HG02759 (cell line): ENCODE measurements at regions not wholly inside any gene's neighbourhood (a gene's known extent, or its start where the extent isn't known, plus 50 kb on each side); places are given as distances from the start of the nearest gene placed in this dataset.

ENCODE experiments used
- ATAC-seq: cut with Tn5 transposase; IDR thresholded peaks from one replicate; pipeline ENCODE4 v1.9.1; 2021; ENCODE audit warnings: mild to moderate bottlenecking, moderate library complexity; ENCODE audit not compliant: unreplicated experiment

DNA sequence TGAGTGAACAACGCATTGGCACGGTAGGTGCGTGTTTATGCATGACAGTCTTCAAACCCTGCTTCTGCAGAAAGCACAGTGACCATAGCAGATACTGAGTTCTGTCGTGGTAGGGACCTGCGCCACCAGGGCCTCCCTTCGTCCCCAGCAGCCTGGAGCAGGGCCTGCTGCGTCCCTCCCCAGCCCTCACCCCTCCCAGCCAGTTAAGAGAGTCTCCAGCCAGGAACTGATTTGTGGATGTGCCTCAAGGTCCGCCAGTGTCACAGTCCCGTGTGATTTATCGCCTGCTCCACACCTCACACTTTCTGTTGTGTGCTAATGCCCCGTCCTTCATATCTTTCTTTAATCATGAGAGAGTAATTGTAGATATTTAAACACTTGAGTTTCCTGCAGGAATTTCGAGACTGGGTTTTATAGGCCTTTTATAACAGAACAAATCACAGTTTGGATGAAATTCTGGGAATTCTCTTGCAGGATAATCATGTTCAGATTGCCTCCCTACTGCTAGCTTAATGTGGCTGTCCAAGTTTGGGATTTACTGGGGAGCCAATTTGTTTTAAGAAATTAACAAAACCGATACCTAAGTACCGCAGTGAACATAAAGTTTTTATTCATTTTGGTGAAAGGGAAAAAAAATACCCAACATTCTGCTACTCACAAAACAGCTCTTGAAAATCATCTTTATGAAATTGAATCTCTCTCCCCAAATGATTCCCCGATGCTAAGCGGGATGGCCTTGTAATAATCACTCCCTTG, 438.6 kb downstream of the TSHZ3 start:
- ATAC-seq: no peak

DNA sequence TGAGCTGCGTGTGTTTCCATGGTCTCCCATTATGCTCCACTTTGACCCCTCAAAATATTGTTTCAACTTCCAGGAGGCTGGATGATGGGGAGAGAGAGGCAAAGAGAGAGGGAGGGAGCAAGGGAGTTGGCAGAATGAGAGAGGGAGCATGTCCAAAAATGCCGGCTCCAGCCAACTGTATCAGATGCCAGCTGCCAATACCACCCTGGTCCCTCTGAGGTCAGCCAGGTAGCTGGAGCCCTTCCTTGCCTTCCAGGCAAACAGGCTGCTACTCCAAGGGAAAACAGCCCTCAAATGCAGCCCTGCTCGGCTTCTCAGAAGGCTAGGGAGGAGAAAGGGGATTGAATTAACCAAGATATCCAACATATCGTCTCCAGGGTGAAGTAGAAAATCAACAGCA, 440.0 kb downstream of the TSHZ3 start:
- ATAC-seq: no peak

DNA sequence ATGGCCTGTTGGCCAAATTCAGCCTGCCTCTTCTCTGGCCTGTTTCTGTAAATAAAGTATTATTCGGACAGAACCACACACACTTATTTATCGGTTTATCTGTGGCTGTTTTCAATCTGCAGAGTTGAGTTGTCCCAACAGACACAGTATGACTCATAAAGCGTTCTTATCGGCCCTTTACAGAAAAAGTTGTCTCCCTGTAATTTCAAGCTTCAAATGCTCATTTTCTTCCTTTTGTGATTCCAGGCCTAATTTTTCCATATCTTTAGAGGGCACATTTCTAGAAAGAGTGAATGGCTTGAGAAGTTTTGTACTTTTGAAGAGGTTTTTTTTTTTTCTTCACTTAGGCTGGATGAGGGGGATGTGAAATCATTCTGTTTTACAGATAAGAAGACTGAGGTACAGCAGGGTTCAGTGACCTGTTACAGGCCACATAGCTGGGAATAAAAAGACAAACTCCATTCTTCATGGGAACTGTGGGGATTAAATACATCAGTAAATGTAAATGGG, 440.9 kb downstream of the TSHZ3 start:
- no peak for ATAC-seq

DNA sequence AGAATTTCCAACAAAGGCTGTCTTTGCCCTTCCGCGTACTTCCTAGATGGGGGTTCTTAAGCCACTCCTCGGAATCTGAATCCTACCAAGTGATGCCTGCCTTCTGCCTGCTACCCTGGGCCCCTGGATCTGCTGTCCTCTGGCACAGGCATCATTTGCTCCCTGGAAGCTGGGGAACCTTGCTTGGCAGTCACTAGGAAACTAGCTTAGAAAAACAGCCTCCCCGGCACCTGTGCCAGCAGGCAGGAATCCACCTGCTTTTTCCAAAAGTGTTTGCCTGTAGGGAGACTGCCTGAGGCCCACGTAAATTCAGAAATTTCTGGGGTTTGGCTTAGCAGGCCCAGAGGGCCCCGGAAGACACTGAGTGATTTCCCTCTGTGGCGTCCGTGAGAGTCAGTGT, 442.4 kb downstream of the TSHZ3 start:
- no peak for ATAC-seq

DNA sequence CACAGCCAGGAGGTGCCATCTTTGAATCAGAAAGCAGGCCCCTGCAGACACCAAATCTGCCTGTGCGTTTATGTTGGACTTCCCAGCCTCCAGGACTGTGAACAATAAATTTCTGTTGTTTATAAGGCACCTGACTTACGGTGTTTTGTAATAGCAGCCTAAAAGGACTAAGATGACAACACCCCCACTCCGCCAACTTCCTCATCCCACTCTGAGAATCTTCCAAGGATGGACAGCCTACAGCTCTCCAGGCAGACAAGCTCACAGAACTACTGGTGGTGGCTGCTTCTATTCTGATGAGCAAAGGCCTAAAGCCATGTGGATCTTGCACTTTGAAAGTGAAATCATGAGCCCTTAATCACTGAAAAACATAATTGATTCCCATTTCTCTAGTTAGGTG, 449.2 kb downstream of the TSHZ3 start:
- ATAC-seq: no peak

DNA sequence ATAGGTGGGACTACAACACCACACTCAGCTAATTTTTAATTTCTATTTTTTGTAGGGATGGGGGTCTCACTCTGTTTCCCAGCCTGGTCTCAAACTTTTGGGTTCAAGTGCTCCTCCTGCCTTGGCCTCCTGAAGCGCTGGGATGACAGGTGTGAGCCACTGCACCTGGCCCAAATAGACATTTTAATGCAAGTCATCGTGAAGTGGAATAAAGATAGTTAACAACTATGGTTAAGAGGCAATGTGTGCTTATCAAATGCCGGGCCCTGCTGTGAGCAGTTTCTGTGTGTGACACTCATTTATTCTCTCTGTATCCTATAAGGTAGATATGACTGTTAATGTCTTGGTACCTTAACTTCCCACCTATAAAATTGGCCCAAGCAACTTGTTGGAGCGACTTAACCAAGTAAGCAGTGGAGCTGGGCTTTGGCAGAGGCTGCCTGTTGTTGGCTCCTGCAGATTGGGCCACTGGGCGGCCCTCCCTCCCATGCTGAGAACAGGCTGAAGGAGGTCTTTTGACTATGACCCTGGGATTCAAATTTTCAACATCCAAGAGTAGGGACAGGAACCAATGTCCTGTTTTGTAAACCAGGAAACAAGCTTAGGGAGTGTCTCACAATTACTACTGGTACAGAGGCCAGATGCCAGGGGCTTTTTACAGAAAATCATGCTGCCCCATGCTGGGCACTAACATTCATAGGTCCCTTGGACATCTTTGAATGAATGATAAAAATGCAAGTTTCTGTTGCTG, 450.7 kb downstream of the TSHZ3 start:
- ATAC-seq: no peak

DNA sequence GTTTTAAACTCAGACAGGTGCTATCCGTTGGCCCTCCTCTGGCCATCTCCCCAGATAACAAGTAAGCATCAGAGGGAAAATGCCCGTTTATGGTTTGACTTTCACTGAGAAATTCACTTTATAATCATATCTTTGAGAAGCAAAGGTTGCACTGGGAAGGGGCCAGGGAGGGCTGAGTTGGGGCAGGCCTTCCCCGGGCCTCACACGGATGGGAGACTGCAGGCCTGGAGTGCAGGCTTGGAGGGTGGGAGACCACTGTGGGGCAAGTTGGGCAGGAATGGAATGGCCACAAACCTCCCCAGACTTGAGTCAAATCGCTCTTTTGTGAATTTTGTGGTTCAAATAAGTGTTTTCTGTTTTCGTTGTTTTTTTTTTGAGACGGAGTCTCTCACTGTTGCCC, 451.7 kb downstream of the TSHZ3 start:
- no peak for ATAC-seq

DNA sequence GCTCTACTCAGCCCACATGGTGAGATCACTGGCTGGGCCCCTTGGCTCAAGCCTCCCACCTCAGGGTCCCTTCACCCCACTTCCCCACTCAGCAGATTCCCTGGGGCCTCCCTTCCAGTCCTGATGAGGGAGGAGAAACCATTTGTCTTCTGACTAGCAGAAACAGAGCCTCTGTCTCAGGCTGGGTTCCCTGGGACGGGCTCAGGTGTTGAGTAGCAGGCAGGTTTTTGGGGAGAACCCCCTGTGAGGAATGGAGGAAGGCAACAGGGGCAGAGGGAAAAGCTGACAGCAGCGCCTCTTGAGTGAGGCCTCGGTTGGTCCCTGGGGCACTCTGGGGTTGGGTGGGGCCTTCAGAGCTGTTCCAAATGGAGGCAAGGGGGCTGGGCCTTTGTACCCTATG, 452.2 kb downstream of the TSHZ3 start:
- no peak for ATAC-seq

DNA sequence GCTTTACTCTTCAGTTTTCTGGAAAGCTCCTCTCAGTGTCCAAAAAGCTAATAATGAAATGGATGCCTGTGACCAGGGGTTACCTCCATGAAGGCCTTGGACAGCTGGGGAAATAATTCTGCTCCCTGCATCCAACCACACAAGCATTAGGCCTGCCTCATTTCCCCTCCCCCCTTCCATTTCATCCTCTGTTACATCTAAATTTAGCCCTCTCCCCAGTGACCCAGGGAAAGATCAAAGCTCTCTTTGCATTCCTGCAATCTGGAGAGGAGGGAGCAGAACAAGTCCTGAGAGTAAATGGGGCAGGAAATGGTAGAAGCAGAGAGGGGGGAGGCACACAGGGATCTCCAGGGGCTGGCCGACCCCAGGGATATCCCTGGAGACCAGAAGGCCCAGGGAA, 452.7 kb downstream of the TSHZ3 start:
- ATAC-seq: no peak

DNA sequence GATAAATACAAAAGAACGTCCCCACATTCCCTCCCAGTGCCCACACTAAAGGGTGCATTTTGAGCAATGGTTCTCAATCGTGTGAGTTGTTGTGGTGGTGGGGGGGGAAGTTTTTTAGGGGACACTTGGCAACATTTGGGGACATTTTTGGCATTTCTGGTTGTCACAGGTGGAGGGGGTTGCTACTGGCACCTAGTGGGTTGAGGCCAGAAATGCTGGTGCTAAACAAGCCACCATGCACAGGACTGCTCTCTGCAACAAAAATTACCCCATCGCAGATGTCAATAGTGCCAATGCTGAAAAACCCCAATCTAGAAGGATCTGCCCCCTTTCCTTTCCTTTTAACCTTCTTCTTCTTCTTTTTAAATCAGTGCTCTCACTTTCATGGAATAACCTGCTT, 453.3 kb downstream of the TSHZ3 start:
- no peak for ATAC-seq

DNA sequence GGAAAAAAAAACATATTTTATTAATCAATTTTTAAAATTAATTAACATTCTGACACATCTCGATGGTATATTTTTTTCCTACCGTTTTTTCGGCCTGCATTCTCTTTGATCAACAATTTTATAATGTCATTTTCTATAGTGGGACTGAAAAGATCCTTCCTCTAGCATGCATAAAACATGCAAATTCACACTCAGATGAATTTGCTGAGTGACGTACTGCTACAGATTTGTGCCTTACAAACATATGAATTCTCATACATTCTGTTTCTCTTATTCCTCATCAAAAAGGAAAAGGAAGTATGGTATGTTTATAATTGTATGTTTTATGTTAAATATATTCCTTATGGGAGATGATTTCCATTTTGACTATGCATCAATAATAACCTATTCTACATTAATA, 458.2 kb downstream of the TSHZ3 start:
- no peak for ATAC-seq

DNA sequence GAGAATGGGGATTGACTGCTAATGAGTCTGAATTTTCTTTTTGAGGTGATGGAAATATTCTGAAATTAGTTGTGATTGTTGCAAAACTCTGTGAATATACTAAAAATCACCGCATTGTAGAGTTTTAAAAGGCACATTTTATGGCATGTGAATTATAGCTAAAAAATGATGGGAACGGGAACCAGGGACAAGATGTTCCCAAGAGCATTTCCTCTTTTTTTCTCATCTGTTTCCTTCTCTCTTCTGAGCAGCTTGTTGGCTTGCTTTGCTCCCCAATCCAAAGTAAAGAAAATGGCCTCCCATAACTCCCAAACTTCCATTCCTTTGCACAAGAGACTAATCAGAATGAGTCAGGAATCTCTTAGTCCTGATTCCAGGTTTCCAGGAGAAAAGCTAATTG, 459.2 kb downstream of the TSHZ3 start:
- no peak for ATAC-seq

DNA sequence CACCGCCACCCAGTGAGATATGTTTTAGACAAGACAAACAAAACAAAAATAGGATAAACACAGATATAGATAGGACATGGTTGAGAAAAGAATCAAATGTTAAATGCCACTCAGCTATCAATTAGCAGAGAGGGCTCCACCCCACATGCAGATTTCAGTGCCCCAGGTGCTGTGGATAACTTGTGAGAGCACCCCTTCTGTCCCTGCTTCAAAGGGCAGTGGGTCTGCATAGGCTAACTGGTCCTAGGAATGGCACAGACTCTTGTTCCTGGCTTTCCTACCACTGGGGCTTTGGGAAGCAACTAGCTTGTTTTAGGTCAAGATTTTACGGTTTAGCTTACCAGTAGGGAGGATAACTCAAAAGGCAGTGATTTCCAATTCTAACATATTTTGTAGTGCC, 460.3 kb downstream of the TSHZ3 start:
- no peak for ATAC-seq

DNA sequence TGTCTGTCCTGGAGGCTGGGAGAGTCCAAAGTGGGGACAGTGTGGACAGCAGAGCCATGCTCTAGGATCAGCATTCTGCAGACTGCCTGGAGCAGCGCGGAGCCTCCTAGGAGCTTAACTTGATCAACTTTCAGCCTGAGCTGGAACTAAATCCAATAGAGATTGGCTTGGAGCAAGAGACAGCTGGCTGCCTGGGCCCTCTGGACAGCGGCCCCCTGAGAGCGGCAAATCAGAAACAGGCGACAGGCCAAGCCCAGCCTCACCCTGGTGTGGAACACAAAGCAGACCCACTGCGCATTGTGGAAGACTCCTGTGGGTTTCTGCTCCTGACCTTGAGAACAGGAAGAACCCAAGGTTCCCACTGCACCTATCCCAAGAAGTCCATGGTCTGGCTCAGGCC, 462.2 kb downstream of the TSHZ3 start:
- no peak for ATAC-seq

DNA sequence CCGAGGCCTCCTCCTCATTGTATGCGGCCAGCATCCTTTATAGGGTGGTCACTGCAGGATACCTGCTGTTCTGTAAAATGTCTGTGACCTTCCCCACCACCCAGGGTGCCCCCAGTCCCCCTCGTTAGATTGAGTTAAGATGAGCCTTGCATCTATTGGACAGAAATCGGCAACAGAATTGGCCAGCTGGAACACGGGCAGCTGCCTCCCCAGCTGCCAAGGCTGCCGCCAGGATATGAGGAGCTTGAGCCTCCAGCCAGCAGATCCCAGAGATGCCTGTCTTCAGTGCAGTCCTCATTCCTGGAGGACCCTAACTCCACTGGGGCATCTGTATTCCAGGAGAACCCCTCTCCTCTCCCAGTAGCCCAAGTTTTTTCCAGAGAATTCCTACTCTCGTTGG, 463.0 kb downstream of the TSHZ3 start:
- ATAC-seq: no peak

DNA sequence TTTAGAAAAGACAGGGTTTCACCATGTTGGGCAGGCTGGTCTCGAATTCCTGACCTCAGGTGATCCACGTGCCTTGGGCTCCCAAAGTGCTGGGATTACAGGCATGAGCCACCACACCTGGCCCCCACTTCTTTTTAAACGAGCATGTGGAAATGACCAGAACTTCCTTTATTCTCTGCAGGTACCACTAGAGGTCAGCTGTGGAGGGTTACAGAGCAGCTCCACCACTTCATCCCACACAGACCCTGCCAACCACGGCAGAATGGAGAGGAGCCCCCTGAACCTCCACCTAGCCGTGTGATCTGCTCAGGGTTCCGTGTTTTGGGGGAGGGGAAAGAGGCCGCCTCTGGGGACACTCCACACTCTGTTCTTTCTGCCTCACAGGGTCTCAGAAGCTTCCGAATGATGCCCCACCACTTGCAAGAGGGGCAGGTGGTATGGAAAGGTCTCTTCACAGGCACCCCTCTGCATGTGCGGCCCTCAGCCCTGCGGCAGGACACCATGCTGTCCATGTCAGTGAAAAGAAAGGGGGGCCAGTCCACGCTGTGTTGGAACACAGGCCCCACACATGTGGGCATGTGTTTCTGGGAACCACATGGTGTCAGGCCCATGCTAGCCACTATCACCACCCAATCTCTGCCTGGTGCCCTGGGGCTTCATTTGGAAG, 465.0 kb downstream of the TSHZ3 start:
- ATAC-seq: no peak

DNA sequence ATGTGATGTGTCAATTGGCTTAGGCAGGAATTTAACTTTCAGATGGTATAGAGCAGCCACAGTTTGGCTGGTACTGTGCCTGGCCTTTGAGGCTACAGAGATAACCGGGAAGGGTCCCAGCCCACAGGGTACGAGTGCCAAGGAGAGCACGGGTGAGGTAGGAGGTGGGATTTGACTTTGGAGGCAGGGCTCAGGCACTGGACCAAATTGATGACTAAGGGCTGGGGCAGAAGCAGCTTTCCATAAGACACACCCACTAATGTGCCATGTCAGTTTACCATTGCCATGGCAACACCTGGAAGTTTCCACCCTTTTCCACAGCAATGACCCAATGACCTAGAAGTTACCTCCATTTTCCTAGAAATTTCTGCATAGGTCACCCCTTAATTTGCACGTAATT, 466.2 kb downstream of the TSHZ3 start:
- no peak for ATAC-seq

DNA sequence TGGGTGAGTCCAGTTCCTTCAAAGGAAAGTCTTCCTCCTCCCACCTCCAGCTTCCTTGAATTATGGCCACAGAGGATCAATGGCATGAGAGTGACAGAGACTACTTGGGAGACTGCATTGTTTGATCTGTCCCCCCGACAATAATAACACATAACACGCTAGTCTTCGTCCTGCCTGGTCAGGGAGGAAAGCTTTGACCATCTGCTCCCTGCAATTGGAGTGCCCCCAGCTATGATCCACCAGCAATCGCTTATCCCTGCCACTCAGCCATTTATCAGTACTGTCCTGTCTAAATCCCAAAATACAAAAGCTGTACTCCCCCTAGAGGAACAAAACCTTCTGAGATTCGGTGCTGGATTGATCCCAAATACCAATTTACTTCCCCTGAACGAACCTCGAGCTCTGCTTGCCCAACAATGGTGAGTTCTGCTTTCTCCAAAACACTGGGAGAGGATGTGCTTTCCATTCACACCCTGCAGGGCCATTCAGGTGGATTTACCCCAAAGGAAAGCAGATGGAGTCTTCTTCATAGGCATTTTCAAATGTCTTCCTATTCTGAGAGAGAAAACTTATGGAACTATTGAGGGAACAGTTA, 466.7 kb downstream of the TSHZ3 start:
- ATAC-seq: no peak

DNA sequence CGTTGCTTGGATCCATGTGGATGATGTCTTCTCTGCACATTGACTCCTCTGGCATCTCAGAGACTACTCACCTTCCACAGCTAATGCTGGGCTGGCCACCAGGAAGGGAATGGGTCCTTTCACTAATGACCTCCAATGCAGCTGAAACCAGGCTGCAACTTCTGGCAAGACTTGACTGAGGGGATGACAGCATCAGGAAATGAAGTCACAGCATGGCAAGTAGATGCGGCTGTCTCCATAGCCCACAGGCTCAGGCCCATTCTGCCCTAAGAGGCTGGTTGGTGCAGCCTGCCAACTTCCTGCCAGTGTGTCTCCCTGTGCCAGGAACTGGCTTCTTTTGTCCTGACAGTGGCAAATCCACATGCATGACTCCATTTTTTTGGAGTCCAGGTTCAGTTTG, 467.3 kb downstream of the TSHZ3 start:
- ATAC-seq: no peak

DNA sequence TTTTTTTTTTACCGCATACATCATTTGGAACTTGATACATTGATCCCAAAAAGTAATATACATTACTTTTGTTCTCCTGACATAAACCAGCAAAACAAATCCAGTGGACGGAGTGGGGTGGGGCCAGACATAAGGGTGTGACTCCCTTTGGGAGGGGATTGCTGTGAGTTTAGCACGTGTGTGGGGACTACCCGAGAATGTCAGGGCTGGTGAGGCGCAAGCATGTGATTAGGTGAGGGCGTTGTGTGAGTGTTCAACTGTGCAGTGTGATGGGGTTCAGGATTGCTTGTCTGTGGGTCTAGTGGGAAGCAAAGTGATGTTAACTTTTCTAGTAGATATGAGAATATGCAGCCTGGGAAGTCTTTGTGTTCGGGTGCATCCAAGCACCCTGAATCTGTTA, 468.0 kb downstream of the TSHZ3 start:
- ATAC-seq: no peak

DNA sequence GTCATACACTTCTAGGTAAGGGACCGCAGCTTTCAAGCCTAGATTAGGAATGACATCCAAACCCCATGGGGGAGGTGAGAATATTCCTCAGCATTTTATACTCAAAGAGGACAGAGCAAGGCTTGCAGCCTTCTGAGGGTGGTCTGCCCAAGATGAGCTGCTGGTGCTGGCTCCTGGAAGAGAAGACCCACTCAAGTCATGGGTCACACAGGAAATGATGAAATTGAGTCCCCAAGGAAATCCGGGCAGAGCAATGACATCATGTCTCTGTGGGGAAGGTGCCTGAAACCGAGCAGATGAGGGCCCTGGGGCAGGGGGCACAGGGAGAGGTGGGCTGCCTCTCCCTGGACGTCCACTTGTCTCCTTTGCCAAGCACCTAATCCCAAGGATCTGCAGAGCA, 468.7 kb downstream of the TSHZ3 start:
- no peak for ATAC-seq

DNA sequence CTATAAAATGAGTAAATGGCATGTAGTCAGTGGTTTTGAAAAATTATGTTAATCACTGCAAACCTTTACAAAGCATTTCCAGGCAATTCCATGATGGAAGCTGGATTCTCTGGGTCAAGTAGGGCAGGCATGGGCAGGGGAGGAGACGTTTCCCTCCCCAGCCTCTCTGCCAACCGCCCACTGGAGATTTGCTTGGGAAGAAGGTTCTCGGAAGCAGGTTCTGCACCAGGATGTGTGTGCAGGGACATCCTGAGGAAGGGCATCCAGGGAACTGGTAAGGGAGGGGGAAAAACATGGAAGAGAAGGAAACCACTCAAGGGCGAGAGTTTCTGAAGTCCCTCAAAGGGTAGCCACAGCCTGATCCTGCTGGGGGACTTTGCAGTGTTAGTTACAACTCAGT, 469.1 kb downstream of the TSHZ3 start:
- ATAC-seq: no peak
